Caki2 (cell line): ENCODE measurements at regions not wholly inside any gene's neighbourhood (a gene's known extent, or its start where the extent isn't known, plus 50 kb on each side); places are given as distances from the start of the nearest gene placed in this dataset.

ENCODE experiments used
- DNase-seq: peaks from one replicate; pipeline ENCODE4 v3.0.0-alpha.2; 2015; ENCODE audit warnings: low read depth
- in situ Hi-C: cut with HindIII; loops from 2 replicates; pipeline ENCODE4 v1.10.0; 2016; ENCODE audit warnings: low sequenced_read_pairs, low pct_unique_long_range_greater_than_20kb, mixed read lengths

- in situ Hi-C loops, result no loop called here
Observed at GRCh38 chr12:67422081-67422480, 152.9 kb downstream of the CAND1 start.

GRCh38 chr12:67424784-67425183, 155.6 kb downstream of the CAND1 start:
- in situ Hi-C loops, result no loop called here

More at GRCh38 chr12:67422081-67422480, 152.9 kb downstream of the CAND1 start:
- no peak for DNase-seq

GRCh38 chr12:67425394-67425793, 156.2 kb downstream of the CAND1 start:
- DNase-seq, result peak; percentile 41
- in situ Hi-C loops, result no loop called here

More at GRCh38 chr12:67424784-67425183, 155.6 kb downstream of the CAND1 start:
- peak; percentile 30 for DNase-seq

- in situ Hi-C loops, result no loop called here
- peak; percentile 96 for DNase-seq
Observed at GRCh38 chr12:67426067-67426466, 156.9 kb downstream of the CAND1 start.

- in situ Hi-C loops, result no loop called here
- DNase-seq, result no peak
Observed at GRCh38 chr12:67427336-67427735, 158.2 kb downstream of the CAND1 start.

- in situ Hi-C loops, result no loop called here
- peak; percentile 70 for DNase-seq
Observed at GRCh38 chr12:67428431-67428830, 159.3 kb downstream of the CAND1 start.

- in situ Hi-C loops, result no loop called here
- DNase-seq, result peak; percentile 26
Observed at GRCh38 chr12:67430708-67431335, 161.7 kb downstream of the CAND1 start.

- in situ Hi-C loops, result no loop called here
- peak; percentile 22 for DNase-seq
Observed at GRCh38 chr12:67431411-67432020, 162.4 kb downstream of the CAND1 start.

GRCh38 chr12:67433385-67434175, 164.4 kb downstream of the CAND1 start:
- DNase-seq, result peak; percentile 58
- in situ Hi-C loops, result no loop called here

GRCh38 chr12:67434671-67435370, 165.7 kb downstream of the CAND1 start:
- in situ Hi-C loops, result no loop called here
- peak; percentile 81 for DNase-seq

GRCh38 chr12:67436230-67436629, 167.1 kb downstream of the CAND1 start:
- DNase-seq, result no peak
- in situ Hi-C loops, result no loop called here

GRCh38 chr12:67437011-67437410, 167.9 kb downstream of the CAND1 start:
- no peak for DNase-seq
- in situ Hi-C loops, result no loop called here

GRCh38 chr12:67439611-67440010, 170.5 kb downstream of the CAND1 start:
- no peak for DNase-seq
- in situ Hi-C loops, result no loop called here

GRCh38 chr12:67441736-67442346, 172.7 kb downstream of the CAND1 start:
- peak; percentile 89 for DNase-seq
- in situ Hi-C loops, result no loop called here

GRCh38 chr12:67442347-67442841, 173.2 kb downstream of the CAND1 start:
- DNase-seq, result peak; percentile 64
- in situ Hi-C loops, result no loop called here

GRCh38 chr12:67442896-67443295, 173.7 kb downstream of the CAND1 start:
- no peak for DNase-seq
- in situ Hi-C loops, result no loop called here

- DNase-seq, result no peak
- in situ Hi-C loops, result no loop called here
Observed at GRCh38 chr12:67444542-67444941, 175.4 kb downstream of the CAND1 start.

- in situ Hi-C loops, result no loop called here
Observed at GRCh38 chr12:67446716-67447115, 177.6 kb downstream of the CAND1 start.

More at GRCh38 chr12:67446716-67447115, 177.6 kb downstream of the CAND1 start:
- no peak for DNase-seq
